Smooth muscle cell (in vitro differentiated cells): ENCODE measurements at regions not wholly inside any gene's neighbourhood (a gene's known extent, or its start where the extent isn't known, plus 50 kb on each side); places are given as distances from the start of the nearest gene placed in this dataset.

ENCODE experiments used
- DNase-seq: peaks from one replicate; lab custom pipeline; 2025; ENCODE audit not compliant: unreplicated experiment; lab: John Stamatoyannopoulos, UW
- H2AFZ ChIP-seq: fragments of 200-600 bp; sonication (generic); 2 replicates; pipeline ENCODE4 v1.6.0; 2016; ENCODE audit warnings: antibody characterized with exemption, low read depth, mild to moderate bottlenecking
- H3F3A ChIP-seq: fragments of 200-600 bp; sonication (generic); 2 replicates; pipeline ENCODE4 v1.6.0; 2017; ENCODE audit warnings: antibody characterized with exemption, low read depth
- H3K27ac ChIP-seq: fragments of 200-600 bp; sonication (generic); 2 replicates; pipeline ENCODE4 v1.5.1; 2016; ENCODE audit warnings: low read depth, mild to moderate bottlenecking
- H3K27me3 ChIP-seq: fragments of 200-600 bp; sonication (generic); 2 replicates; pipeline ENCODE4 v1.6.1; 2016; ENCODE audit warnings: low read depth, mild to moderate bottlenecking
- H3K36me3 ChIP-seq: fragments of 200-600 bp; sonication (generic); 2 replicates; pipeline ENCODE4 v1.5.1; 2016; ENCODE audit warnings: low read depth
- H3K4me1 ChIP-seq: fragments of 200-600 bp; sonication (generic); 2 replicates; pipeline ENCODE4 v1.5.1; 2016; ENCODE audit warnings: low read depth
- H3K4me2 ChIP-seq: fragments of 200-600 bp; sonication (generic); 2 replicates; pipeline ENCODE4 v1.6.0; 2016; ENCODE audit warnings: mild to moderate bottlenecking
- H3K4me3 ChIP-seq: fragments of 200-600 bp; sonication (generic); 2 replicates; pipeline ENCODE4 v1.5.1; 2016; ENCODE audit warnings: mild to moderate bottlenecking
- H3K79me2 ChIP-seq: fragments of 200-600 bp; sonication (generic); 2 replicates; pipeline ENCODE4 v1.6.0; 2016; ENCODE audit warnings: low read depth, mild to moderate bottlenecking
- H3K9ac ChIP-seq: fragments of 200-600 bp; sonication (generic); 2 replicates; pipeline ENCODE4 v1.6.0; 2016; ENCODE audit warnings: low read depth
- H3K9me3 ChIP-seq: fragments of 200-600 bp; sonication (generic); replicated peaks from 2 replicates; pipeline ENCODE4 v1.5.1; 2016; ENCODE audit warnings: low read depth
- H4K20me1 ChIP-seq: fragments of 200-600 bp; sonication (generic); 2 replicates; pipeline ENCODE4 v1.6.0; 2016; ENCODE audit warnings: low read depth
- WGBS: methylation state at CpG from one replicate; pipeline ENCODE4 v1.1.7; 2016; ENCODE audit warnings: low lambda C conversion rate; 5-methylcytosine and 5-hydroxymethylcytosine counted together
- TF ChIP-seq, protein P1 (sequence below): fragments of 200-600 bp; sonication (generic); IDR thresholded peaks from 2 replicates; pipeline ENCODE4 v1.5.1; 2017; ENCODE audit warnings: borderline replicate concordance, mild to moderate bottlenecking, antibody characterized with exemption; ENCODE audit not compliant: insufficient read depth, poor library complexity, severe bottlenecking

DNA sequence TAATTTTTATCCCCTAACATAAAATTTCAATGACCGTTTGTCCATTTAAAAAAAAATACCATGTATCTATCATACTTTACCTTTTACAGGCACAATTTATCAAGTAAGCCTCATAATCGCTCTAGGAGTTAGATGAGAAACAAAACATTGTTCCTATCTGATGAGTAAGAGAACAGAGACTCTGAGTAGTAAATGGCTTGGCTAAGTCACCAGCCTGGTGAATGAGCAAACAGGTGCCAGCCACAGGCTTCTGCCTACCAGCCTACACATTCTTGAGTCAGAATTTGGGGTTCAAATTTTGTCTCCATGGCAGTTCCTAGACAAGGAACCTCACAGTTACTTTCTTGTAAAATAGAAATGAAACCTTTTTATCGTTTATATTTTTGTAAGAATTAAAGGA lies 235.4 kb downstream of the HGF start:
- Histone ChIP-seq H3K4me3 (no peak overlapping the region), H4K20me1 (no peaks in the 10 kb centered on the region), H3K36me3 (no peaks in the 10 kb centered on the region), H3F3A (no peaks in the 10 kb centered on the region), H3K79me2 (no peaks in the 10 kb centered on the region), H3K9ac (no peak overlapping the region), H3K4me1 (no peaks in the 10 kb centered on the region), H3K27ac (no peak overlapping the region), H2AFZ (no peak overlapping the region), H3K9me3 (no peaks in the 10 kb centered on the region), H3K27me3 (no peaks in the 10 kb centered on the region), H3K4me2 (no peak overlapping the region)
- TF ChIP-seq, protein P1, sequence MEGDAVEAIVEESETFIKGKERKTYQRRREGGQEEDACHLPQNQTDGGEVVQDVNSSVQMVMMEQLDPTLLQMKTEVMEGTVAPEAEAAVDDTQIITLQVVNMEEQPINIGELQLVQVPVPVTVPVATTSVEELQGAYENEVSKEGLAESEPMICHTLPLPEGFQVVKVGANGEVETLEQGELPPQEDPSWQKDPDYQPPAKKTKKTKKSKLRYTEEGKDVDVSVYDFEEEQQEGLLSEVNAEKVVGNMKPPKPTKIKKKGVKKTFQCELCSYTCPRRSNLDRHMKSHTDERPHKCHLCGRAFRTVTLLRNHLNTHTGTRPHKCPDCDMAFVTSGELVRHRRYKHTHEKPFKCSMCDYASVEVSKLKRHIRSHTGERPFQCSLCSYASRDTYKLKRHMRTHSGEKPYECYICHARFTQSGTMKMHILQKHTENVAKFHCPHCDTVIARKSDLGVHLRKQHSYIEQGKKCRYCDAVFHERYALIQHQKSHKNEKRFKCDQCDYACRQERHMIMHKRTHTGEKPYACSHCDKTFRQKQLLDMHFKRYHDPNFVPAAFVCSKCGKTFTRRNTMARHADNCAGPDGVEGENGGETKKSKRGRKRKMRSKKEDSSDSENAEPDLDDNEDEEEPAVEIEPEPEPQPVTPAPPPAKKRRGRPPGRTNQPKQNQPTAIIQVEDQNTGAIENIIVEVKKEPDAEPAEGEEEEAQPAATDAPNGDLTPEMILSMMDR: no peak
- DNase-seq: no peak
- 95% methylated on average over 3 of the region's 3 CpGs for WGBS

DNA sequence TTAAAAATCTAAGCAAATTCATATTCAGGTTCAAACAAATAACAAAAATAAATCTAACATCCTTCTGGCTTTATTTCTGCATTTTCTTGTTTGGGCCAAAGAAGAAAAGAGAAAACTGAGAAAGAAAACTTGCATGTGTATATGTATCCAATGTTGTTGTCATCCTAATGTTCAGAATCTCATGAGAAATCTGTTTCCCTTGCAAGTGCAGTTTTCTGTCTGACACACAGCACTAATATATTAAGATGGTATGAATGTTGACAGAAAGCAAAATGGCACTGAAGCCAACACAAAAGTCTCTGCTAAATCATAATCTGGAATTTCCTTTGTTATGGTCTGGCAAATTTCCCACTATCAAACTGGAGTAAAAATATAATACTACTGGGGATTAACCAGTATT lies 235.9 kb downstream of the HGF start:
- Histone ChIP-seq H2AFZ (no peak overlapping the region), H3K4me2 (no peak overlapping the region), H3K9ac (no peak overlapping the region), H3K4me1 (no peaks in the 10 kb centered on the region), H3K4me3 (no peak overlapping the region), H3K9me3 (no peaks in the 10 kb centered on the region), H4K20me1 (no peaks in the 10 kb centered on the region), H3K27ac (no peak overlapping the region), H3F3A (no peaks in the 10 kb centered on the region), H3K79me2 (no peaks in the 10 kb centered on the region), H3K27me3 (no peaks in the 10 kb centered on the region), H3K36me3 (no peaks in the 10 kb centered on the region)
- DNase-seq: no peak
- TF ChIP-seq, protein P1: no peak

DNA sequence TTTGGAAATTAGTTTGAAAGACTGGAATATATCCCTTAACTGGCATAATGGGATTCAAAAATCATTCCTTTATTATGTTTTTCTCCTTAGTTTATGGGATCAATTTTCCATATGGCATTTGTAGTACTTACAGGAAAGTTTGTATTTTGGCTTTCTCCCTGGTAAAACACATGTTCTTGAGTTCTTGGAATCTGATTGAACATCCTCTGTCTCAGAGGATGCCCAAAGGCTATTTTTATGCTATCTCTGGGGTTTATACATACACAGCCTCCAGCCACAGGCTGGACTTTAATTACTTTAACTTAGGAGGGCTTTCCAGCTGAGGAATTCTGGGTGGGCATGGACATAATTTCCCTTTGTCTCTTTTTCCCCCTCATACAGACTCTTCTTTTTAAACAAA lies 236.4 kb downstream of the HGF start:
- H3K36me3 ChIP-seq: no peaks in the 10 kb centered on the region
- no peaks in the 10 kb centered on the region for H4K20me1 ChIP-seq
- no peaks in the 10 kb centered on the region for H3F3A ChIP-seq
- H3K4me3 ChIP-seq: no peak overlapping the region
- no peaks in the 10 kb centered on the region for H3K9me3 ChIP-seq
- DNase-seq: no peak
- H3K27me3 ChIP-seq: no peaks in the 10 kb centered on the region
- no peak overlapping the region for H3K27ac ChIP-seq
- no peaks in the 10 kb centered on the region for H3K79me2 ChIP-seq
- TF ChIP-seq, protein P1: no peak
- no peak overlapping the region for H3K9ac ChIP-seq
- H3K4me1 ChIP-seq: no peaks in the 10 kb centered on the region
- H2AFZ ChIP-seq: no peak overlapping the region
- no peak overlapping the region for H3K4me2 ChIP-seq

DNA sequence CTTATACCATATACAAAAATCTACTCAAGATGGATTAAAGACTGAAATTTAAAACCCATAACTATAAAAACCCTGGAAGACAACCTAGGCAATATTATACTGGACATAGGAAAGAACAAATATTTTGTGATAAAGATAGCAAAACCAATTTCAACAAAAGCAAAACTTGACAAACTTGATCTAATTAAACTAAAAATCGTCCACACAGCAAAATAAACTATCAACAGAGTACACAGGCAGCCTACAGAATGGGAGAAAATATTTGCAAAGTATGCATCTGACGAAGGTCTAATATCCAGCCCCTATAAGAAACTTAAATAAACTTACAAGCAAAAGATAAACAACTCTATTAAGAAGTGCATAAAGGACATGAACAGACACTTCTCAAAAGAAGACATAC lies 240.1 kb downstream of the HGF start:
- TF ChIP-seq, protein P1: no peak
- H3F3A ChIP-seq: no peaks in the 10 kb centered on the region
- H3K4me3 ChIP-seq: no peak overlapping the region
- no peak overlapping the region for H3K4me2 ChIP-seq
- no peak overlapping the region for H2AFZ ChIP-seq
- no peaks in the 10 kb centered on the region for H3K36me3 ChIP-seq
- H4K20me1 ChIP-seq: no peaks in the 10 kb centered on the region
- 83% methylated on average over 2 of the region's 2 CpGs for WGBS
- H3K27me3 ChIP-seq: no peaks in the 10 kb centered on the region
- H3K27ac ChIP-seq: no peak overlapping the region
- no peaks in the 10 kb centered on the region for H3K4me1 ChIP-seq
- H3K79me2 ChIP-seq: no peaks in the 10 kb centered on the region
- no peaks in the 10 kb centered on the region for H3K9me3 ChIP-seq
- no peak for DNase-seq
- H3K9ac ChIP-seq: no peak overlapping the region
